K562 (cell line): ENCODE measurements at regions not wholly inside any gene's neighbourhood (a gene's known extent, or its start where the extent isn't known, plus 50 kb on each side); places are given as distances from the start of the nearest gene placed in this dataset.

Source experiments
- ATAC-seq: fragments of 200-7000 bp; cut with Tn5 transposase; 3 replicates; pipeline ENCODE4 v1.9.1; 2020; ENCODE audit warnings: moderate library complexity
- BruUV-seq: library from RNA; stranded (reverse); fragments of 400-500 nt; replicated peaks from 2 replicates; lab custom pipeline; 2021; lab: Mats Ljungman, UMichigan
- CTCF ChIA-PET: fragments of 300-600 bp; formaldehyde crosslinking; extraction: SDS; loops from one replicate; lab custom pipeline; 2021; ENCODE audit warnings: low intra/inter-chr PET ratio; lab: Yijun Ruan, JAX
- POLR2A ChIA-PET: fragments of 300-600, 350-650 bp; sonication (Branson Sonifier 250); formaldehyde crosslinking; extraction: SDS; loops from one replicate; lab custom pipeline; 2021; ENCODE audit warnings: antibody characterized with exemption, inconsistent platforms; lab: Yijun Ruan, JAX
- DNase-seq, 4 experiments: peaks; one replicate each; pipeline versions ENCODE4 v3.0.0 to v3.0.0-alpha.2; 2011 to 2018; ENCODE audit warnings: low spot score in 3 of 4, mixed read lengths in 3 of 4; ENCODE audit errors: extremely low read depth in 1 of 4
- FAIRE-seq: peaks from 2 replicates; lab custom pipeline; 2011; peaks lifted over from hg19 to GRCh38; lab: Jason Lieb, UNC
- H2AFZ ChIP-seq: 2 replicates; pipeline ENCODE4 v1.6.0; 2011; ENCODE audit warnings: low read depth, low read length, control low read depth, inconsistent platforms
- H3K27ac ChIP-seq: fragments of 200-600 bp; 3 replicates; pipeline ENCODE4 v1.8.0; 2011; ENCODE audit warnings: low read depth, mild to moderate bottlenecking, control low read depth, inconsistent platforms, low read length, moderate library complexity, mixed read lengths; ENCODE audit errors: extremely low read depth
- H3K27me3 ChIP-seq, 2 experiments: fragments of 300-600 bp in 1 of 2; 2 replicates in 1 of 2; 3 replicates in 1 of 2; pipeline versions ENCODE4 v1.6.0 to v1.8.0; 2011; ENCODE audit warnings: inconsistent platforms in 2 of 2, low read length in 2 of 2, mild to moderate bottlenecking in 1 of 2, mixed read lengths in 1 of 2, moderate library complexity in 1 of 2; ENCODE audit not compliant: control insufficient read depth in 2 of 2, insufficient read depth in 2 of 2
- H3K36me3 ChIP-seq: fragments of 300-600 bp; 3 replicates; pipeline ENCODE4 v1.8.0; 2011; ENCODE audit warnings: mild to moderate bottlenecking, low read length, inconsistent platforms; ENCODE audit not compliant: control insufficient read depth, insufficient read depth
- H3K4me1 ChIP-seq, 2 experiments: fragments of 200-600 bp in 1 of 2; replicated peaks in 1 of 2; 2 replicates in 1 of 2; 3 replicates in 1 of 2; pipeline versions ENCODE4 v1.5.1 to v1.8.0; 2011; ENCODE audit warnings: inconsistent platforms in 2 of 2, low read length in 2 of 2, mild to moderate bottlenecking in 1 of 2, mixed read lengths in 1 of 2, moderate library complexity in 1 of 2; ENCODE audit not compliant: control insufficient read depth in 2 of 2, insufficient read depth in 2 of 2
- H3K4me2 ChIP-seq: 2 replicates; pipeline ENCODE4 v1.6.1; 2011; ENCODE audit warnings: low read length, control low read depth, inconsistent platforms, mixed read lengths; ENCODE audit not compliant: insufficient read depth
- H3K4me3 ChIP-seq: fragments of 200-600 bp; sonication (generic), shearing (Covaris generic); 2 replicates; pipeline ENCODE4 v1.5.1; 2016; ENCODE audit warnings: control low read depth, inconsistent platforms
- H3K79me2 ChIP-seq: fragments of 200-600 bp; 3 replicates; pipeline ENCODE4 v1.8.0; 2011; ENCODE audit warnings: low read length, inconsistent platforms; ENCODE audit not compliant: control insufficient read depth, insufficient read depth
- H3K9ac ChIP-seq, 2 experiments: 2 replicates each; pipeline versions ENCODE4 v1.6.0 to v1.6.1; 2011; ENCODE audit warnings: low read depth in 2 of 2, low read length in 2 of 2, control low read depth in 1 of 2, inconsistent platforms in 1 of 2, mild to moderate bottlenecking in 1 of 2, mixed read lengths in 1 of 2; ENCODE audit not compliant: insufficient read depth in 1 of 2
- H3K9me1 ChIP-seq: one replicate; pipeline ENCODE4 v1.6.0; 2011; ENCODE audit warnings: inconsistent platforms, mild to moderate bottlenecking, low read length, moderate library complexity; ENCODE audit not compliant: control insufficient read depth, insufficient read depth
- H3K9me3 ChIP-seq: replicated peaks from 2 replicates; pipeline ENCODE4 v1.5.1; 2011; ENCODE audit warnings: low read depth, low read length, inconsistent platforms; ENCODE audit not compliant: control insufficient read depth, insufficient read depth
- H4K20me1 ChIP-seq: replicated peaks from 2 replicates; pipeline ENCODE4 v1.6.1; 2011; ENCODE audit warnings: low read length, inconsistent platforms, mixed read lengths; ENCODE audit not compliant: control insufficient read depth, insufficient read depth
- CBX8 ChIP-seq: fragments of 200-600 bp; sonication (generic); IDR thresholded peaks from 2 replicates; pipeline ENCODE4 v1.6.1; 2012; ENCODE audit warnings: borderline replicate concordance, mixed run types, low read depth, mild to moderate bottlenecking, moderate library complexity, mixed read lengths, low read length, control low read depth, inconsistent platforms; ENCODE audit not compliant: poor library complexity, severe bottlenecking; ENCODE audit errors: extremely low read depth
- MCM5 ChIP-seq: fragments of 450-650 bp; IDR thresholded peaks from 2 replicates; pipeline ENCODE4 v1.6.1; 2016; ENCODE audit warnings: low read depth
- MGA ChIP-seq: fragments of 450-650 bp; IDR thresholded peaks from 2 replicates; pipeline ENCODE4 v1.6.1; 2016; ENCODE audit warnings: mild to moderate bottlenecking, moderate library complexity
- MTA2 ChIP-seq: fragments of 450-650 bp; IDR thresholded peaks from 2 replicates; pipeline ENCODE4 v1.6.1; 2016; ENCODE audit warnings: low read depth
- PHF21A ChIP-seq: fragments of 450-650 bp; IDR thresholded peaks from 2 replicates; pipeline ENCODE4 v1.6.1; 2017; ENCODE audit warnings: low read depth, borderline replicate concordance
- SP1 ChIP-seq: sonication (generic); formaldehyde crosslinking; IDR thresholded peaks from 2 replicates; pipeline ENCODE4 v1.8.1; 2022; ENCODE audit warnings: mild to moderate bottlenecking, missing genetic modification reagents
- ZNF274 ChIP-seq: IDR thresholded peaks from 2 replicates; pipeline ENCODE4 v1.6.1; 2011; ENCODE audit warnings: low read depth, mild to moderate bottlenecking, low read length, moderate library complexity, borderline replicate concordance
- WGBS: fragments of 100-300 bp; shearing (Covaris generic); methylation state at CpG from one replicate; pipeline ENCODE4 v1.1.6; 2016; ENCODE audit warnings: low coverage, mixed read lengths; ENCODE audit not compliant: insufficient coverage; ENCODE audit errors: missing lambda C conversion rate; 5-methylcytosine and 5-hydroxymethylcytosine counted together
- in situ Hi-C: fragments of 300-500 bp; cut with MboI; formaldehyde crosslinking; loops from 4 replicates; pipeline ENCODE4 v1.15.0; 2018; ENCODE audit warnings: inconsistent platforms, mixed read lengths
- intact Hi-C: fragments of 100-400 bp; cut with micrococcal nuclease; formaldehyde crosslinking; loops from 2 replicates; pipeline ENCODE4 v1.14.2; 2022
- TF ChIP-seq, protein P1 (sequence below): fragments of 450-650 bp; IDR thresholded peaks from 2 replicates; pipeline ENCODE4 v1.6.1; 2016; ENCODE audit warnings: borderline replicate concordance

- POLR2A ChIA-PET = no interaction called here
- no peaks in the 10 kb centered on the region for H3K36me3 ChIP-seq
- no TSS peak for BruUV-seq
- no peaks in the 10 kb centered on the region for H3K9me3 ChIP-seq
- no peaks in the 10 kb centered on the region for H3K79me2 ChIP-seq
- H3K9ac ChIP-seq = no peak overlapping the region
- no peak overlapping the region for H3K4me3 ChIP-seq
- H2AFZ ChIP-seq = no peak overlapping the region
- ATAC-seq = no peak
- H3K27me3 ChIP-seq = no peaks in the 10 kb centered on the region
- H3K9me1 ChIP-seq = no peaks in the 10 kb centered on the region
- intact Hi-C loops = no loop called here
- H3K27ac ChIP-seq = no peak overlapping the region
- H3K4me1 ChIP-seq = no peaks in the 10 kb centered on the region
- no peaks in the 10 kb centered on the region for H4K20me1 ChIP-seq
- no peak for FAIRE-seq
- DNase-seq = no peak
- H3K4me2 ChIP-seq = no peak overlapping the region
- in situ Hi-C loops = no loop called here
- CTCF ChIA-PET = no interaction called here
- 0% methylated on average over 1 of the region's 1 CpG for WGBS
- TF ChIP-seq MTA2 (no peak), MCM5 (no peak), CBX8 (no peak), SP1 (CRISPR knock-in tag) (no peak), PHF21A (no peak), ZNF274 (no peak), MGA (no peak)
- TF ChIP-seq, protein P1, sequence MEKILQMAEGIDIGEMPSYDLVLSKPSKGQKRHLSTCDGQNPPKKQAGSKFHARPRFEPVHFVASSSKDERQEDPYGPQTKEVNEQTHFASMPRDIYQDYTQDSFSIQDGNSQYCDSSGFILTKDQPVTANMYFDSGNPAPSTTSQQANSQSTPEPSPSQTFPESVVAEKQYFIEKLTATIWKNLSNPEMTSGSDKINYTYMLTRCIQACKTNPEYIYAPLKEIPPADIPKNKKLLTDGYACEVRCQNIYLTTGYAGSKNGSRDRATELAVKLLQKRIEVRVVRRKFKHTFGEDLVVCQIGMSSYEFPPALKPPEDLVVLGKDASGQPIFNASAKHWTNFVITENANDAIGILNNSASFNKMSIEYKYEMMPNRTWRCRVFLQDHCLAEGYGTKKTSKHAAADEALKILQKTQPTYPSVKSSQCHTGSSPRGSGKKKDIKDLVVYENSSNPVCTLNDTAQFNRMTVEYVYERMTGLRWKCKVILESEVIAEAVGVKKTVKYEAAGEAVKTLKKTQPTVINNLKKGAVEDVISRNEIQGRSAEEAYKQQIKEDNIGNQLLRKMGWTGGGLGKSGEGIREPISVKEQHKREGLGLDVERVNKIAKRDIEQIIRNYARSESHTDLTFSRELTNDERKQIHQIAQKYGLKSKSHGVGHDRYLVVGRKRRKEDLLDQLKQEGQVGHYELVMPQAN = no peak
These were observed 527.7 kb upstream of the CELF2 start for GRCh38 chr10:10489805-10490571.
